Neuronal stem cell (in vitro differentiated cells): ENCODE measurements at regions not wholly inside any gene's neighbourhood (a gene's known extent, or its start where the extent isn't known, plus 50 kb on each side); places are given as distances from the start of the nearest gene placed in this dataset.

Experiments
- DNase-seq: peaks from one replicate; pipeline ENCODE4 v3.0.0-alpha.2; 2013; ENCODE audit warnings: low spot score
- H2AFZ ChIP-seq: one replicate; pipeline ENCODE4 v1.6.1; 2013; ENCODE audit warnings: mild to moderate bottlenecking, low read length, inconsistent platforms
- H2AK5ac ChIP-seq: 2 replicates; pipeline ENCODE4 v1.6.1; 2013; ENCODE audit warnings: low read depth, mild to moderate bottlenecking, inconsistent platforms, low read length, moderate library complexity, mixed read lengths
- H2BK120ac ChIP-seq: 2 replicates; pipeline ENCODE4 v1.6.1; 2013; ENCODE audit warnings: low read depth, mild to moderate bottlenecking, inconsistent platforms, low read length, moderate library complexity, mixed read lengths
- H2BK12ac ChIP-seq: one replicate; pipeline ENCODE4 v1.6.1; 2013; ENCODE audit warnings: low read length, inconsistent platforms
- H2BK15ac ChIP-seq: 2 replicates; pipeline ENCODE4 v1.6.1; 2013; ENCODE audit warnings: mild to moderate bottlenecking, low read length, inconsistent platforms, mixed read lengths
- H2BK5ac ChIP-seq: one replicate; pipeline ENCODE4 v1.6.1; 2013; ENCODE audit warnings: inconsistent platforms, mild to moderate bottlenecking, low read length, moderate library complexity
- H3K14ac ChIP-seq: one replicate; pipeline ENCODE4 v1.6.1; 2013; ENCODE audit warnings: low read length, inconsistent platforms
- H3K18ac ChIP-seq: 2 replicates; pipeline ENCODE4 v1.6.1; 2013; ENCODE audit warnings: low read length, inconsistent platforms
- H3K23ac ChIP-seq: 2 replicates; pipeline ENCODE4 v1.6.1; 2013; ENCODE audit warnings: low read depth, mild to moderate bottlenecking, mixed read lengths, low read length, inconsistent platforms; ENCODE audit not compliant: poor library complexity
- H3K27ac ChIP-seq: replicated peaks from 3 replicates; pipeline ENCODE4 v1.5.1; 2013; ENCODE audit warnings: low read length, inconsistent platforms
- H3K27me3 ChIP-seq, 3 experiments: 2 replicates each; pipeline ENCODE4 v1.6.1; 2013; ENCODE audit warnings: low read length in 3 of 3, mild to moderate bottlenecking in 2 of 3, inconsistent platforms in 1 of 3, low read depth in 1 of 3, mixed read lengths in 1 of 3, moderate library complexity in 1 of 3; ENCODE audit not compliant: control insufficient read depth in 3 of 3, insufficient read depth in 3 of 3
- H3K36me3 ChIP-seq, 2 donors: replicated peaks in 1 of 2; 2 replicates each; pipeline ENCODE4 v1.6.1; 2013; ENCODE audit warnings: low read length in 2 of 2; ENCODE audit not compliant: control insufficient read depth in 2 of 2, insufficient read depth in 2 of 2
- H3K4ac ChIP-seq: 2 replicates; pipeline ENCODE4 v1.6.1; 2013; ENCODE audit warnings: inconsistent platforms, mild to moderate bottlenecking, low read length, moderate library complexity
- H3K4me1 ChIP-seq, 2 donors: 1 replicate in 1 of 2; 2 replicates in 1 of 2; pipeline ENCODE4 v1.6.1; 2013; ENCODE audit warnings: low read length in 2 of 2, low read depth in 1 of 2; ENCODE audit not compliant: control insufficient read depth in 2 of 2, insufficient read depth in 1 of 2
- H3K4me2 ChIP-seq: one replicate; pipeline ENCODE4 v1.6.1; 2013; ENCODE audit warnings: mild to moderate bottlenecking, low read length, inconsistent platforms; ENCODE audit not compliant: insufficient read depth, poor library complexity, severe bottlenecking
- H3K4me3 ChIP-seq, 2 donors: 2 replicates each; pipeline ENCODE4 v1.5.1; 2013; ENCODE audit warnings: low read length in 2 of 2, mild to moderate bottlenecking in 2 of 2, inconsistent platforms in 1 of 2, moderate library complexity in 1 of 2
- H3K79me1 ChIP-seq: one replicate; pipeline ENCODE4 v1.6.1; 2013; ENCODE audit warnings: low read depth, mild to moderate bottlenecking, inconsistent platforms, low read length, moderate library complexity
- H3K9ac ChIP-seq: one replicate; pipeline ENCODE4 v1.6.1; 2013; ENCODE audit warnings: mild to moderate bottlenecking, low read depth, low read length, inconsistent platforms; ENCODE audit not compliant: poor library complexity
- H3K9me3 ChIP-seq, 2 donors: replicated peaks in 1 of 2; 2 replicates each; pipeline versions ENCODE3 to v1.6.1; 2013; ENCODE audit warnings: low read length in 2 of 2, mild to moderate bottlenecking in 2 of 2, inconsistent platforms in 1 of 2, low read depth in 1 of 2, mixed read lengths in 1 of 2, moderate library complexity in 1 of 2; ENCODE audit not compliant: control insufficient read depth in 2 of 2, insufficient read depth in 1 of 2
- H4K8ac ChIP-seq: one replicate; pipeline ENCODE4 v1.6.1; 2013; ENCODE audit warnings: low read depth, mild to moderate bottlenecking, inconsistent platforms, low read length, moderate library complexity
- H4K91ac ChIP-seq: one replicate; pipeline ENCODE4 v1.6.1; 2013; ENCODE audit warnings: low read length, low read depth, mild to moderate bottlenecking, inconsistent platforms; ENCODE audit not compliant: poor library complexity
- WGBS, 2 donors: extraction: QIAGEN DNeasy Blood & Tissue Kit; methylation state at CpG; one replicate each; pipeline ENCODE4 v1.1.7; 2013; ENCODE audit warnings: missing lambda C conversion rate in 2 of 2, mixed read lengths in 1 of 2; ENCODE audit not compliant: insufficient read length in 2 of 2, insufficient replicate concordance in 1 of 2; ENCODE audit errors: extremely low coverage in 2 of 2; 5-methylcytosine and 5-hydroxymethylcytosine counted together

DNA sequence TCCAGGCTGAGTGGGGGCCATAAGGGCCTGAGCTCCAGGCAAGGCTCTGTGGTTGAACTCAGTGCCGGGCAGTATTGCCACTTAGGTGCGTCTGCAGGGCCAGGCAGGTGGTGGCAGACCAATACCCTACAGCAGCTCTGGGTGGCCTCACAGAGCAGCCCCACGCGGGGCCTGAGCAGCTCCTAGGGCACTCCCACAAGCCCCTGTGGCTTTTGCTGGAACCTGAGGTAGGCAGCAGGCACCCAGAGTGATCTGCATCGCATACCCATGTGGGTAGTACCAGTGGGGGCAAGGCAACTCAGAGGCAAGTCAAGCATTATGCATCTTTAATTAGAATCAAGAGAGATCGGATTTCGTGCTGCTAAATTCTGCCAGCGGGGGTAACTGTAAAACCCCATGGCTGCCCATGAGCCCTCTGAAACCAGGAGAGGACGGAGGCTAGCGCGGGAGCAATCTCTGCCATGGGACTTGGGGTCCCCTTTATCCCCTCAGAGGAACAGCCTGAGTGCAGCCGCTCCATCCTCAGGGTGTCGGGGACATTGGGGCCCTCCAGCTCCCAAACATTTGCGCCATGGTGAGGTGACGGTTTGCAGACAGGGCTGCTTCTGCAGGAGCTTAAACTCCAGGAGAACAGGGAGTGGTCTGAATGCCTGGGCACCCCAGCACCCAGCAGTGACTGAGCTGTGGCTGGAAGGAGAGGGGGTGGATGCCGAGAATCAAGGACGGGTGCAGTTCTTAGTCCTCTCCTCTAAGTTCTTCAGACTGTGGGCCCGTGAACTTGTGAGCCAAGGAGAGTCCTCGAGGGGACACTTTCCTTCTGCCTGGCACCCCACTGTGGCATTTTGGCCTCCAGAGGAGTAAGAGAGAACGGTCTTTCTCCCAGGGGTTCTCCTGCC is 62.4 kb upstream of the PCSK6 start:
- H3K27me3 ChIP-seq = peaks cover 0 to 24% (median 0%) of the 10 kb centered on the region in 3 experiments
- no CpG with 5 or more reads among the region's 20 CpGs for WGBS, 2 donors
- H2BK15ac ChIP-seq = no peak overlapping the region

DNA sequence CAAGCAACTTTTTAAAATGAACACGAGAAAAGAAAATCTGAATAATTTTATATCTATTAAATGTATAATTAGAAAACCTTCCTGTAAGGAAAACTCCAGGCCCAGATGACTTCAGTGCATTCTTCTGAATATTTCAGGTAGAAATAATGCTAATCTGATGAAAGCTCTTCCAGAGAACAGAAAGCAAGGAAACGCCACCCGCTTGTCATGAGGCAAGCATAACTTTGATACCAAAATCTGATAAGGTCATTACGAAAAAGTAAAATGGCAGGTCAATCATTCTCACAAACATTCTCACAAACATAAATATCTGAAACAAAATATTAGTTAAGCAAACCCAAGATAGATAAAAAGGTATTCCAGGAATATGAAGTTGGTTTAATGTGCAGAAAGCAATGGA is 60.6 kb upstream of the PCSK6 start:
- Histone ChIP-seq H2AFZ (no peak overlapping the region), H3K27ac (no peak overlapping the region), H2BK120ac (no peak overlapping the region), H3K27me3 (peaks cover 0 to 32% (median 0%) of the 10 kb centered on the region in 3 experiments), H3K14ac (no peak overlapping the region), H3K4me2 (no peak overlapping the region), H3K9me3 (peaks cover 0 to 1% of the 10 kb centered on the region in 2 donors), H3K4me3 (no peak overlapping the region), H3K4ac (no peak overlapping the region), H2BK12ac (no peak overlapping the region), H3K4me1 (no peaks in the 10 kb centered on the region), H3K23ac (no peak overlapping the region), H2BK5ac (no peak overlapping the region), H2AK5ac (no peak overlapping the region), H3K18ac (no peak overlapping the region), H4K91ac (no peak overlapping the region), H3K79me1 (no peaks in the 10 kb centered on the region), H3K36me3 (no peaks in the 10 kb centered on the region), H2BK15ac (no peak overlapping the region), H3K9ac (no peak overlapping the region), H4K8ac (no peak overlapping the region)
- no peak for DNase-seq
- WGBS, 2 donors = no CpG with 5 or more reads among the region's 4 CpGs

More for the DNA sequence above, 62.4 kb upstream of the PCSK6 start:
- Histone ChIP-seq H2BK120ac (no peak overlapping the region), H2BK12ac (peak overlapping the region; percentile 10), H3K4me3 (no peak overlapping the region), H4K91ac (no peak overlapping the region), H3K9me3 (peaks cover 0 to 1% of the 10 kb centered on the region in 2 donors), H3K23ac (peak overlapping the region; percentile 31), H3K27ac (no peak overlapping the region), H2AFZ (no peak overlapping the region), H3K18ac (peak overlapping the region; percentile 56), H3K79me1 (no peaks in the 10 kb centered on the region), H3K9ac (no peak overlapping the region), H3K14ac (no peak overlapping the region), H4K8ac (no peak overlapping the region), H2BK5ac (no peak overlapping the region), H3K4ac (peak overlapping the region; percentile 37), H3K36me3 (no peaks in the 10 kb centered on the region), H2AK5ac (peak overlapping the region; percentile 81), H3K4me1 (no peaks in the 10 kb centered on the region), H3K4me2 (peak overlapping the region; percentile 11)
- DNase-seq = no peak

DNA sequence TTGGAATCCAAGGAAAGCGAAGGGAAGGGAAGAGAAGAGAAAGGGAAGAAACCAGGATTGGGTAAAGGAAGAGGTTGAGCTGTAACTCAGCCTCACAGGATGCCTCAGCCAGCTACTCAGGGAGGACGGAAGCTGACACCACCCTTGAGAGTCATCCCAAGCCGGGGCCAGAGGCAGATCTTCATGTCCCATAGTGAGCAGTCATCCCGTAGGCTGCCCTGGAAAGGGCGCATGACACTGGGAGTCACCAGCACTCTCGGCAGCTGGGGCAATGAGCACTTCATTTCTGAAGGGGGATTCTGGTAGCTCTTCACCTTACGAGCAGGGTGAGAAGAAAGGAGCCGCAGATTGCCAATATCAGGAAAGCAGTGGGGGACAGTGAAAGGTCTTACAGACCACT is 60.1 kb upstream of the PCSK6 start:
- Histone ChIP-seq H3K4me1 (no peaks in the 10 kb centered on the region), H2BK5ac (no peak overlapping the region), H3K27me3 (peaks cover 0 to 34% (median 0%) of the 10 kb centered on the region in 3 experiments), H3K4me3 (no peak overlapping the region), H3K36me3 (no peaks in the 10 kb centered on the region), H4K91ac (no peak overlapping the region), H2AK5ac (no peak overlapping the region), H3K9ac (no peak overlapping the region), H3K23ac (no peak overlapping the region), H4K8ac (no peak overlapping the region), H3K79me1 (no peaks in the 10 kb centered on the region), H2BK12ac (no peak overlapping the region), H3K9me3 (peaks cover 0 to 1% of the 10 kb centered on the region in 2 donors), H3K4ac (no peak overlapping the region), H3K27ac (no peak overlapping the region), H2BK15ac (no peak overlapping the region), H2AFZ (no peak overlapping the region), H3K18ac (peak overlapping the region; percentile 73), H3K4me2 (no peak overlapping the region), H3K14ac (no peak overlapping the region), H2BK120ac (no peak overlapping the region)
- no peak for DNase-seq
- no CpG with 5 or more reads among the region's 8 CpGs for WGBS, 2 donors

DNA sequence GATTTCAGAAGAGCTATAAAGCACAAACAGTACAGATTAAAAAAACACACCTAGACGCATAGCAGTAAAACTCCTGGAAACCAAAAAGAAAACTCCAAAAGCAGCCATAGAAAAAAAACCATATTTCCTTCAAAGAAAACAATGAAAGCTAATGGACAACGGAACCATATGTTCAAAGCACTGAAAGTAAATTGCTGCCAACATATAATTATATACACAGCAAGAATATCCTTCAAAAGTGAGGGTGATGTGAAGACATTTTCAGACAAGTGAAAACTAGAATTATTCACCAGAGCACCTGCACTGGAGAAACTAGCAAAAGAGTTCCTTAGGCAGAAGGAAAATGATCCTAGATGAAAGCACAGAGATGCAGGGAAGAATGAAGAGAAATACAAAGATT is 58.2 kb upstream of the PCSK6 start:
- no peak overlapping the region for H3K4ac ChIP-seq
- H2BK120ac ChIP-seq = no peak overlapping the region
- peaks cover 0 to 29% (median 0%) of the 10 kb centered on the region in 3 experiments for H3K27me3 ChIP-seq
- no CpG with 5 or more reads among the region's 2 CpGs for WGBS, 2 donors
- no peak overlapping the region for H4K91ac ChIP-seq
- H3K18ac ChIP-seq = no peak overlapping the region
- H3K9ac ChIP-seq = no peak overlapping the region
- H2BK5ac ChIP-seq = no peak overlapping the region
- no peak overlapping the region for H2BK15ac ChIP-seq
- H3K27ac ChIP-seq = no peak overlapping the region
- H3K23ac ChIP-seq = no peak overlapping the region
- H3K4me1 ChIP-seq = no peaks in the 10 kb centered on the region
- no peak overlapping the region for H3K14ac ChIP-seq
- no peaks in the 10 kb centered on the region for H3K36me3 ChIP-seq
- no peak overlapping the region for H3K4me2 ChIP-seq
- no peak overlapping the region for H2BK12ac ChIP-seq
- no peak overlapping the region for H3K4me3 ChIP-seq
- no peak overlapping the region for H2AK5ac ChIP-seq
- no peak overlapping the region for H4K8ac ChIP-seq
- no peak for DNase-seq
- no peak overlapping the region for H2AFZ ChIP-seq
- peaks cover 0 to 1% of the 10 kb centered on the region in 2 donors for H3K9me3 ChIP-seq
- no peaks in the 10 kb centered on the region for H3K79me1 ChIP-seq
